Endothelial cell (in vitro differentiated cells): ENCODE measurements at regions not wholly inside any gene's neighbourhood (a gene's known extent, or its start where the extent isn't known, plus 50 kb on each side); places are given as distances from the start of the nearest gene placed in this dataset.

Experiments
- DNase-seq: peaks from one replicate; pipeline ENCODE4 v3.0.0; 2021; ENCODE audit warnings: low spot score
- H3K27ac Mint-ChIP-seq: one replicate; pipeline ENCODE4 v1.8.0; 2021; ENCODE audit warnings: mixed read lengths, inconsistent platforms; ENCODE audit not compliant: unreplicated experiment
- H3K27me3 Mint-ChIP-seq: one replicate; pipeline ENCODE4 v1.8.0; 2021; ENCODE audit warnings: mild to moderate bottlenecking, moderate library complexity, mixed read lengths, inconsistent platforms; ENCODE audit not compliant: unreplicated experiment
- H3K36me3 Mint-ChIP-seq: one replicate; pipeline ENCODE4 v1.8.0; 2021; ENCODE audit warnings: mild to moderate bottlenecking, low read depth, mixed read lengths, inconsistent platforms; ENCODE audit not compliant: unreplicated experiment
- H3K4me1 Mint-ChIP-seq: one replicate; pipeline ENCODE4 v1.8.0; 2021; ENCODE audit warnings: mild to moderate bottlenecking, mixed read lengths, inconsistent platforms; ENCODE audit not compliant: unreplicated experiment
- H3K4me3 Mint-ChIP-seq: one replicate; pipeline ENCODE4 v1.8.0; 2021; ENCODE audit warnings: mild to moderate bottlenecking, mixed read lengths, inconsistent platforms; ENCODE audit not compliant: unreplicated experiment
- H3K9me3 Mint-ChIP-seq: one replicate; pipeline ENCODE4 v1.8.0; 2021; ENCODE audit warnings: mixed read lengths, inconsistent platforms; ENCODE audit not compliant: unreplicated experiment
- CTCF ChIP-seq: fragments of 200-600 bp; sonication (generic); IDR thresholded peaks from one replicate; pipeline ENCODE4 v1.5.0; 2021; ENCODE audit warnings: antibody characterized with exemption; ENCODE audit not compliant: unreplicated experiment

GRCh38 chr6:133613211-133613610, 275.7 kb upstream of the TCF21 start:
- Mint-ChIP-seq H3K4me1 (peaks cover 3% of the 10 kb centered on the region), H3K9me3 (no peaks in the 10 kb centered on the region), H3K36me3 (no peaks in the 10 kb centered on the region), H3K27ac (no peak overlapping the region), H3K4me3 (no peak overlapping the region), H3K27me3 (peaks cover 2% of the 10 kb centered on the region)
- DNase-seq = no peak
- no peak for TF ChIP-seq CTCF

- H3K9me3 Mint-ChIP-seq = no peaks in the 10 kb centered on the region
- H3K4me1 Mint-ChIP-seq = peaks cover 20% of the 10 kb centered on the region
- TF ChIP-seq CTCF = no peak
- DNase-seq = no peak
- no peak overlapping the region for H3K4me3 Mint-ChIP-seq
- peaks cover 2% of the 10 kb centered on the region for H3K27me3 Mint-ChIP-seq
- H3K27ac Mint-ChIP-seq = no peak overlapping the region
- H3K36me3 Mint-ChIP-seq = no peaks in the 10 kb centered on the region
Observed at GRCh38 chr6:133621751-133622150, 267.2 kb upstream of the TCF21 start.

GRCh38 chr6:133623065-133623464, 265.8 kb upstream of the TCF21 start:
- DNase-seq = no peak

GRCh38 chr6:133623621-133624020, 265.3 kb upstream of the TCF21 start:
- no peak for TF ChIP-seq CTCF
- no peak for DNase-seq
- Mint-ChIP-seq H3K27ac (no peak overlapping the region), H3K4me3 (no peak overlapping the region), H3K36me3 (no peaks in the 10 kb centered on the region), H3K4me1 (peaks cover 20% of the 10 kb centered on the region), H3K9me3 (no peaks in the 10 kb centered on the region), H3K27me3 (no peaks in the 10 kb centered on the region)

More at GRCh38 chr6:133623065-133623464, 265.8 kb upstream of the TCF21 start:
- Mint-ChIP-seq H3K27me3 (peaks cover 1% of the 10 kb centered on the region), H3K27ac (no peak overlapping the region), H3K9me3 (no peaks in the 10 kb centered on the region), H3K36me3 (no peaks in the 10 kb centered on the region), H3K4me3 (no peak overlapping the region), H3K4me1 (peaks cover 20% of the 10 kb centered on the region)
- no peak for TF ChIP-seq CTCF

- Mint-ChIP-seq H3K36me3 (no peaks in the 10 kb centered on the region), H3K4me3 (no peak overlapping the region), H3K9me3 (no peaks in the 10 kb centered on the region), H3K27ac (no peak overlapping the region), H3K4me1 (peaks cover 20% of the 10 kb centered on the region), H3K27me3 (no peaks in the 10 kb centered on the region)
- TF ChIP-seq CTCF = no peak
- no peak for DNase-seq
Observed at GRCh38 chr6:133626096-133626666, 262.7 kb upstream of the TCF21 start.
